K562 (cell line): ENCODE measurements at regions not wholly inside any gene's neighbourhood (a gene's known extent, or its start where the extent isn't known, plus 50 kb on each side); places are given as distances from the start of the nearest gene placed in this dataset.

Source experiments
- ATAC-seq: fragments of 200-7000 bp; cut with Tn5 transposase; 3 replicates; pipeline ENCODE4 v1.9.1; 2020; ENCODE audit warnings: moderate library complexity
- BruUV-seq: library from RNA; stranded (reverse); fragments of 400-500 nt; replicated peaks from 2 replicates; lab custom pipeline; 2021; lab: Mats Ljungman, UMichigan
- CTCF ChIA-PET: fragments of 300-600 bp; formaldehyde crosslinking; extraction: SDS; loops from one replicate; lab custom pipeline; 2021; ENCODE audit warnings: low intra/inter-chr PET ratio; lab: Yijun Ruan, JAX
- POLR2A ChIA-PET: fragments of 300-600, 350-650 bp; sonication (Branson Sonifier 250); formaldehyde crosslinking; extraction: SDS; loops from one replicate; lab custom pipeline; 2021; ENCODE audit warnings: antibody characterized with exemption, inconsistent platforms; lab: Yijun Ruan, JAX
- DNase-seq, 4 experiments: peaks; one replicate each; pipeline versions ENCODE4 v3.0.0 to v3.0.0-alpha.2; 2011 to 2018; ENCODE audit warnings: low spot score in 3 of 4, mixed read lengths in 3 of 4; ENCODE audit errors: extremely low read depth in 1 of 4
- FAIRE-seq: peaks from 2 replicates; lab custom pipeline; 2011; peaks lifted over from hg19 to GRCh38; lab: Jason Lieb, UNC
- H2AFZ ChIP-seq: 2 replicates; pipeline ENCODE4 v1.6.0; 2011; ENCODE audit warnings: low read depth, low read length, control low read depth, inconsistent platforms
- H3K27ac ChIP-seq: fragments of 200-600 bp; 3 replicates; pipeline ENCODE4 v1.8.0; 2011; ENCODE audit warnings: low read depth, mild to moderate bottlenecking, control low read depth, inconsistent platforms, low read length, moderate library complexity, mixed read lengths; ENCODE audit errors: extremely low read depth
- H3K27me3 ChIP-seq, 2 experiments: fragments of 300-600 bp in 1 of 2; 2 replicates in 1 of 2; 3 replicates in 1 of 2; pipeline versions ENCODE4 v1.6.0 to v1.8.0; 2011; ENCODE audit warnings: inconsistent platforms in 2 of 2, low read length in 2 of 2, mild to moderate bottlenecking in 1 of 2, mixed read lengths in 1 of 2, moderate library complexity in 1 of 2; ENCODE audit not compliant: control insufficient read depth in 2 of 2, insufficient read depth in 2 of 2
- H3K36me3 ChIP-seq: fragments of 300-600 bp; 3 replicates; pipeline ENCODE4 v1.8.0; 2011; ENCODE audit warnings: mild to moderate bottlenecking, low read length, inconsistent platforms; ENCODE audit not compliant: control insufficient read depth, insufficient read depth
- H3K4me1 ChIP-seq, 2 experiments: fragments of 200-600 bp in 1 of 2; replicated peaks in 1 of 2; 2 replicates in 1 of 2; 3 replicates in 1 of 2; pipeline versions ENCODE4 v1.5.1 to v1.8.0; 2011; ENCODE audit warnings: inconsistent platforms in 2 of 2, low read length in 2 of 2, mild to moderate bottlenecking in 1 of 2, mixed read lengths in 1 of 2, moderate library complexity in 1 of 2; ENCODE audit not compliant: control insufficient read depth in 2 of 2, insufficient read depth in 2 of 2
- H3K4me2 ChIP-seq: 2 replicates; pipeline ENCODE4 v1.6.1; 2011; ENCODE audit warnings: low read length, control low read depth, inconsistent platforms, mixed read lengths; ENCODE audit not compliant: insufficient read depth
- H3K4me3 ChIP-seq: fragments of 200-600 bp; sonication (generic), shearing (Covaris generic); 2 replicates; pipeline ENCODE4 v1.5.1; 2016; ENCODE audit warnings: control low read depth, inconsistent platforms
- H3K79me2 ChIP-seq: fragments of 200-600 bp; 3 replicates; pipeline ENCODE4 v1.8.0; 2011; ENCODE audit warnings: low read length, inconsistent platforms; ENCODE audit not compliant: control insufficient read depth, insufficient read depth
- H3K9ac ChIP-seq, 2 experiments: 2 replicates each; pipeline versions ENCODE4 v1.6.0 to v1.6.1; 2011; ENCODE audit warnings: low read depth in 2 of 2, low read length in 2 of 2, control low read depth in 1 of 2, inconsistent platforms in 1 of 2, mild to moderate bottlenecking in 1 of 2, mixed read lengths in 1 of 2; ENCODE audit not compliant: insufficient read depth in 1 of 2
- H3K9me1 ChIP-seq: one replicate; pipeline ENCODE4 v1.6.0; 2011; ENCODE audit warnings: inconsistent platforms, mild to moderate bottlenecking, low read length, moderate library complexity; ENCODE audit not compliant: control insufficient read depth, insufficient read depth
- H3K9me3 ChIP-seq: replicated peaks from 2 replicates; pipeline ENCODE4 v1.5.1; 2011; ENCODE audit warnings: low read depth, low read length, inconsistent platforms; ENCODE audit not compliant: control insufficient read depth, insufficient read depth
- H4K20me1 ChIP-seq: replicated peaks from 2 replicates; pipeline ENCODE4 v1.6.1; 2011; ENCODE audit warnings: low read length, inconsistent platforms, mixed read lengths; ENCODE audit not compliant: control insufficient read depth, insufficient read depth
- HDAC6 ChIP-seq: IDR thresholded peaks from 2 replicates; pipeline ENCODE4 v1.6.1; 2012; ENCODE audit warnings: low read depth, mild to moderate bottlenecking, control low read depth, inconsistent platforms, low read length, moderate library complexity
- NFIC ChIP-seq: fragments of 450-650 bp; IDR thresholded peaks from 2 replicates; pipeline ENCODE4 v1.6.1; 2017; ENCODE audit warnings: mild to moderate bottlenecking, inconsistent platforms
- POLR2AphosphoS2 ChIP-seq: IDR thresholded peaks from 2 replicates; pipeline ENCODE4 v1.6.1; 2012; ENCODE audit warnings: low read length, improper control_type of control experiment
- WGBS: fragments of 100-300 bp; shearing (Covaris generic); methylation state at CpG from one replicate; pipeline ENCODE4 v1.1.6; 2016; ENCODE audit warnings: low coverage, mixed read lengths; ENCODE audit not compliant: insufficient coverage; ENCODE audit errors: missing lambda C conversion rate; 5-methylcytosine and 5-hydroxymethylcytosine counted together
- in situ Hi-C: fragments of 300-500 bp; cut with MboI; formaldehyde crosslinking; loops from 4 replicates; pipeline ENCODE4 v1.15.0; 2018; ENCODE audit warnings: inconsistent platforms, mixed read lengths
- intact Hi-C: fragments of 100-400 bp; cut with micrococcal nuclease; formaldehyde crosslinking; loops from 2 replicates; pipeline ENCODE4 v1.14.2; 2022
- TF ChIP-seq, protein P1 (sequence below): fragments of 450-650 bp; formaldehyde crosslinking; IDR thresholded peaks from 2 replicates; pipeline ENCODE4 v1.4.0; 2022; ENCODE audit warnings: missing genetic modification characterization

DNA sequence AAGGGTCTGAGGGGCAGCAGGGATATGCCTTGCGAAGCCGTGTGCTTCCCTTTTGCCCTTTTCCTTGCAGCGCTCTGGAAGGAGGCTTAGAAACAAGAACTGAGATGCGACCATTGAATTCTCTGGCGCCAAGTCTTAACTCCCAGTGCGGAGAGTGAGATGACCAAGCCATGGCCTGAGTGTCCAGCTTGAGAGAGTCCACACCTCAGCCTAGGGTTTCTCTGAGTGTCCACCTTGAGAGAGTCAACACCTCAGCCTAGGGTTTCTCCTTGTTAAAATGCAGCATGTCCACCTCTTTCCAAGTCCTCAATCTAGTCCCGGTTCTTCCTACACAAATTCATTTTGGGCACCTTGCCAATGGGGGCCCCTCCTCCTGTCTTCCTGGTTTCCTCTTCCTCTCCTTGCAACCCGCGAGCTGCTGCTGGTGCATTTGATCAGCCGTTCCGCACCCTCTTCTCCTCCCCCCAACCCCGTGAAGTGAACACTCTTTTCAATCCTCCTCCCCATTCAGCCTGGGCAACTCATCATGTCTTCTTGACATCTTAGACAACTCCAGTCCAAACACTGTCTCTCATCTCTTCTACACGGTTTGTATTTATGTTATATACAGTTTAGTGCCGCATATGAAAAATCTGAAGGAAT, 178.2 kb upstream of the PITRM1 start:
- Histone ChIP-seq H3K79me2 (no peaks in the 10 kb centered on the region), H3K36me3 (no peaks in the 10 kb centered on the region), H3K9me1 (no peaks in the 10 kb centered on the region), H3K4me1 (no peaks in the 10 kb centered on the region; a peak in 1 of 5 replicates), H3K4me3 (no peak overlapping the region), H2AFZ (no peak overlapping the region), H3K9me3 (no peaks in the 10 kb centered on the region), H3K9ac (no peak overlapping the region), H3K27me3 (peaks cover 6 to 27% of the 10 kb centered on the region in 2 experiments; a peak in 4 of 5 replicates), H3K27ac (no peak overlapping the region), H4K20me1 (peaks cover 14% of the 10 kb centered on the region), H3K4me2 (no peak overlapping the region)
- no peak for ATAC-seq
- CTCF ChIA-PET, result no interaction called here
- in situ Hi-C loops (no loop called here), intact Hi-C loops (no loop called here)
- no TSS peak for BruUV-seq
- DNase-seq, result no peak
- WGBS, result 15% methylated on average over 14 of the region's 14 CpGs
- POLR2A ChIA-PET, result interaction anchor here (0.6 kb wide), 1 partner anchor 739 kb away, joined by 3 read pairs; no protein-coding TSS in a partner anchor
- no peak for FAIRE-seq
- TF ChIP-seq NFIC, result peak; percentile 71
- no peak for TF ChIP-seq HDAC6
- no peak for TF ChIP-seq POLR2AphosphoS2

DNA sequence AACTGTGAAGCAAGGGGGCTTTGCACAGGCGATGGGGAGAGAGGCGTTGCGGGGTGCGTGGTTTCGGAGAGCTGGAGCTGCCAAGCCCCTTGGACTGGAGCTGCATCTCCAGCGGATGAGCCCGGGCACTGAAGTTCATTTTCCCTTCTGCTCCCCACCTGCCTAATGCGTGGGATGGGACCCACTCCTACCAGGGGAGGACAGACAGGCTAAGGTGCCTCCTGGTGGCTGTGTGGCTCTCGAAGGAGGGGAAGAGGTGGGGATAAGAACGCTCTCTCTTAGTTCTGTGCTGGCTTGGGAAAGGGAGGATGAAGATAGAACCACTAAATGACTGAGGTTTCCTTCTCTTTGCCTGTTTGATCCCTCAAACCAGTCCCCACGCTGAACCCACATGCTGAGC, 177.6 kb upstream of the PITRM1 start:
- Histone ChIP-seq H3K9me3 (no peaks in the 10 kb centered on the region), H3K9me1 (no peaks in the 10 kb centered on the region), H2AFZ (no peak overlapping the region), H3K27ac (no peak overlapping the region), H3K9ac (no peak overlapping the region), H3K4me1 (no peaks in the 10 kb centered on the region; a peak in 1 of 5 replicates), H3K27me3 (peaks cover 6 to 32% of the 10 kb centered on the region in 2 experiments; a peak in 4 of 5 replicates), H3K4me3 (no peak overlapping the region), H3K4me2 (no peak overlapping the region), H4K20me1 (peaks cover 14% of the 10 kb centered on the region), H3K79me2 (no peaks in the 10 kb centered on the region), H3K36me3 (no peaks in the 10 kb centered on the region)
- DNase-seq (no peak), FAIRE-seq (no peak), ATAC-seq (no peak)
- ChIA-PET CTCF (no interaction called here), POLR2A (interaction anchor here (0.6 to 1.2 kb wide), 2 partner anchors 25 to 740 kb away, joined by 3 to 4 read pairs; no protein-coding TSS in a partner anchor)
- 30% methylated on average over 11 of the region's 11 CpGs for WGBS
- no TSS peak for BruUV-seq
- in situ Hi-C loops (no loop called here), intact Hi-C loops (no loop called here)
- TF ChIP-seq, protein P1, sequence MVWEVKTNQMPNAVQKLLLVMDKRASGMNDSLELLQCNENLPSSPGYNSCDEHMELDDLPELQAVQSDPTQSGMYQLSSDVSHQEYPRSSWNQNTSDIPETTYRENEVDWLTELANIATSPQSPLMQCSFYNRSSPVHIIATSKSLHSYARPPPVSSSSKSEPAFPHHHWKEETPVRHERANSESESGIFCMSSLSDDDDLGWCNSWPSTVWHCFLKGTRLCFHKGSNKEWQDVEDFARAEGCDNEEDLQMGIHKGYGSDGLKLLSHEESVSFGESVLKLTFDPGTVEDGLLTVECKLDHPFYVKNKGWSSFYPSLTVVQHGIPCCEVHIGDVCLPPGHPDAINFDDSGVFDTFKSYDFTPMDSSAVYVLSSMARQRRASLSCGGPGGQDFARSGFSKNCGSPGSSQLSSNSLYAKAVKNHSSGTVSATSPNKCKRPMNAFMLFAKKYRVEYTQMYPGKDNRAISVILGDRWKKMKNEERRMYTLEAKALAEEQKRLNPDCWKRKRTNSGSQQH (CRISPR knock-in tag), result no peak
